ENCODE measurements at regions not wholly inside any gene's neighbourhood (a gene's known extent, or its start where the extent isn't known, plus 50 kb on each side); places are given as distances from the start of the nearest gene placed in this dataset.

DNA sequence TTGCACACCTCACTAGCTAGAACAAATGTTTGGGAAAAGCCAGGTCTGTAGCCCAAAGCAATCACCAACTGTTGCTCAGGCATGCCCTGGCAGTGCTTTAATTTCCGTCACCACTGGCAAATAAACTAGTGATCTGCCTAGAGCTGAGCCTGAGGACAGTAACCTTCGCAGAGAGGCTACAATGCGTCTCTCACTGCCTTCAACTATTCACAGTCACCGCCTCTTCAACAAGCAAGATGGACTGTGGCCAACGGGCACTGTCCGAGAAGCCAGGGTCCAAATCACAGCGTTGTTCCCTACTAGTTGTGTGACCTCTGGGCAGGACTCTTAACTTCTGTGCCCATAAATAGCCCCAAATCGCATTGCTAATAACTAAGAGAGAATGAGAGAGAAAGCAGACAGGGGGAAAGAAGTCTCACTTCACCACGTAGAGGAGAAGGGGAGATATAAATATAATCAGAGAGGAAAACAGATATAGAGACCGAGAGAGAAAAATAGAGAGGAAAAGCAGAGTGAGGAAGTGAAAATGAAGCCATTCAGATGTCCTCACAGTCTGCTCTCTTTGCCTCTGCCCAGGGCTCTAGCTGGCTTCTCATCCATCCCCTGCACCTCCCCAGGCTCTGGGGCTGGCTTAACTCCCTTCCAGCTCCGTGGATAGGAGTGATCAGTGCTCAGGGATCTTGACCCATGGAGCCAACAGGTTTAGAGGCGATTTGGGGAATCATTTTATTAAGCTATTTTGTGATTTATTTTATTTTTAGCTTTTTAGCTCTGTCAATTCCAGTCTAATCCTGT, 157.9 kb downstream of the ZDHHC21 start:
- H3K4me3 ChIP-seq (ENCODE audit: low read depth, low read length): no peak overlapping the region
- TF ChIP-seq, protein P1, sequence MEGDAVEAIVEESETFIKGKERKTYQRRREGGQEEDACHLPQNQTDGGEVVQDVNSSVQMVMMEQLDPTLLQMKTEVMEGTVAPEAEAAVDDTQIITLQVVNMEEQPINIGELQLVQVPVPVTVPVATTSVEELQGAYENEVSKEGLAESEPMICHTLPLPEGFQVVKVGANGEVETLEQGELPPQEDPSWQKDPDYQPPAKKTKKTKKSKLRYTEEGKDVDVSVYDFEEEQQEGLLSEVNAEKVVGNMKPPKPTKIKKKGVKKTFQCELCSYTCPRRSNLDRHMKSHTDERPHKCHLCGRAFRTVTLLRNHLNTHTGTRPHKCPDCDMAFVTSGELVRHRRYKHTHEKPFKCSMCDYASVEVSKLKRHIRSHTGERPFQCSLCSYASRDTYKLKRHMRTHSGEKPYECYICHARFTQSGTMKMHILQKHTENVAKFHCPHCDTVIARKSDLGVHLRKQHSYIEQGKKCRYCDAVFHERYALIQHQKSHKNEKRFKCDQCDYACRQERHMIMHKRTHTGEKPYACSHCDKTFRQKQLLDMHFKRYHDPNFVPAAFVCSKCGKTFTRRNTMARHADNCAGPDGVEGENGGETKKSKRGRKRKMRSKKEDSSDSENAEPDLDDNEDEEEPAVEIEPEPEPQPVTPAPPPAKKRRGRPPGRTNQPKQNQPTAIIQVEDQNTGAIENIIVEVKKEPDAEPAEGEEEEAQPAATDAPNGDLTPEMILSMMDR (IDR thresholded peaks at IDR 0.05; ENCODE audit: low read depth, low read length, missing control alignments): no peak
- no peak for DNase-seq (ENCODE audit: low read depth)

DNA sequence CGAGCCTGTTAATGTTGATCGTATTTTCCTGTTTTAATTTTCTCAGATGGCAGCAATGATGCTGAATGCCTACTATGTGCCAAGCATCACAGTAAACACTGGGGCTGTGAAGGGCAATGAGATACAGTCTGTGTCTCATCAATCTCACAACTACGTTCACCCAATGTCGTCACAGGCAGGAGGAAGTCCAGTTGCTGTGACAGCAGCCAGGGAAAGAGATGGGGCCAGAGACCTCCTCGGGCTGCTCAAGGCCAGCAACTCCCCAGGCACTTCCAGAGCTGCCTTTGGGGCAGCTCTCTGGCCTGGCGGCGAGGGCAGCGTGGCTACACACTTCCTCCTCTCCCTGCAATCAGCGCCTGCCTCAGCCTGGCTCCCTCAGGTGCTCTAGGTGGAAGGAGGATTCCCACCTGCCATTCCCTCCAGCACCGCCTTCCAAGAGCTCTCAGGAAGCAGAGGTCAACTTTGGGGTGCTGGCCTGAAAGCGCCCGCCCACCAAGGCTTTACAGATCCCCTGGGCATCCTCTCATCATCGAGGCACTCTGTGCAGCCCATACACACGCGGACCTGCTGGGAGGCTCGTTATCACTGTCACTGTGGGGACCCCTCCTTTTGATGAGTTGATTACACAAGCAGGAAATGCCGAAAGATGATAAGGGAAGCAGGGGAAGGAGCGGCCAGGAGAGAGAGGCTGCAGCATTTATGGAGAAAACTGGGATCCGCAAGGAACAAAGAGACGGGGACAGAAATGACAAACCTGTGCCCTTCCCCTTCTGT, 159.2 kb downstream of the ZDHHC21 start:
- no peak overlapping the region for H3K4me3 ChIP-seq (ENCODE audit: low read depth, low read length)
- TF ChIP-seq, protein P1 (IDR thresholded peaks at IDR 0.05; ENCODE audit: low read depth, low read length, missing control alignments): no peak
- DNase-seq (ENCODE audit: low read depth): no peak

DNA sequence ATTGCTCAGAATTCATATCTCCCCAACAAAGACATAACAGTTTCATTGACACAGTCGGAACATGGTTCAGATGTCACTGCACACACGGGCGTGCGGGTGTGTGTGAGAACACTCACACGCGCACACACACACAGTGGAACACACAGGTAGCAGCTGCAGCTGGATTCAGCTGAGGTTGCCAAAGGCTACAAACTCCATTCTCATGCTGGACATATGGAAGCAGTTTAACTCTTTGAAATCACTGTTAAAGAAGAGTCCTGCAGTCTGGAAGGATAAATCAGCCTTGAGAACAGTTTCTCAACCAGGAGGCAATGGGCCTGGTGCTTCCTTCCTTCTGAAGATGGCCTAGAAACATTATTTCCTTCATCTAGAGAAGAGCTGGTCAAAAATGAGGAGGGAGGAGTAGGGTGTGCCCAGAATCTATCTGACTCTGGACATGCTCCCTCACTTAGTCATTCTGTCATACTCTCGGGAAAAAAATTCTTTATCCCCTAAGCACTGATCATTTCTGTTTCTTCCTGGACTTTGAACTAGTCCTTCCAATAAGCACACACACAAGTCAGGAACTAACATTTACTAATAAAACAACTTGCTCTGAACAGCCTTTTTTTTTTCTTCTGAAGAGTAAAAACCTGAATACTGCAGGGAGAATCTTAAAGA, 160.6 kb downstream of the ZDHHC21 start:
- H3K4me3 ChIP-seq (ENCODE audit: low read depth, low read length): no peak overlapping the region
- no peak for DNase-seq (ENCODE audit: low read depth)
- TF ChIP-seq, protein P1 (IDR thresholded peaks at IDR 0.05; ENCODE audit: low read depth, low read length, missing control alignments): no peak

DNA sequence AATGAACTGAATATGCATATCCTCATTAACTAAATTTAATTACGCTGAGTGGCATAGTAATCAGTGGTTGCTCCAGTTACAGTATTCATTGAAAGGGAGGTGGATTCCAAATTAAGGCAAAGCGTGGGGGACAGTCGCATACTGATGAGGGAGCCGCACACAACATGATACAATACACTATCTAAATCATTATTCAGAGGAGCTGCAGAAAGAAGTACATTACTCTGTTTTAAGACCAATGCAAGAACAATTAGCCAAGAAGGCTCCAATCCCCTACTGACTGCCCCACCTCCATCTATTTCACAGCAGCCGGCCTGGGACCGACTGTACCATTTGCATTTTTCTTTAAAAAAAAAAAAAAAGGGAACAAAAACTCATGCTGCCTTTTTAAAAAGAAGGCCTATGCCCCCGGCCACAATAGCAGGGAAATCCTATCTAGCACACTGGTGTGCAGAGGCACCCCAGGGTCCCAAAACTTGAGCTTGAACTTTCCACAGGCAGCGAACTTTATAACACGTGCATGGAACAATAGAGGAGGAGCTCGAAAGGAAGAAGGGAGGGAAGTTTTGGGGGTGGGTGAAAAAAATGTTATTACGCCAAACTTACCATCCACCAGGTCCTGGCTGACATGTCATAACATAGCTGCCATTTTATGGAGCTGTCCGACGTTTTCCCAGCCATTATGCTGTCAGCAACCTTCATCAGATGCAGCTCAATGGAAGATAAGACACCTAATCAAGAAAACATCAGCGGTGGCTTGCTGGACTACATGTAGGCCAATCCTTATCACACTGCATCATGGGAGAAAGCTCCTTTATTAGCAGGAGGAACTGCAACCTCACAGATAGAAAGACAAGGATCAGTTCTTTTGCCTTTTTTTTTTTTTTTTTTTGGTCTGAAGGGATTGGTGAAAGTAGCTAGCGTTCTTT, 161.6 kb downstream of the ZDHHC21 start:
- DNase-seq (ENCODE audit: low read depth): no peak
- TF ChIP-seq, protein P1 (IDR thresholded peaks at IDR 0.05; ENCODE audit: low read depth, low read length, missing control alignments): no peak
- no peak overlapping the region for H3K4me3 ChIP-seq (ENCODE audit: low read depth, low read length)

DNA sequence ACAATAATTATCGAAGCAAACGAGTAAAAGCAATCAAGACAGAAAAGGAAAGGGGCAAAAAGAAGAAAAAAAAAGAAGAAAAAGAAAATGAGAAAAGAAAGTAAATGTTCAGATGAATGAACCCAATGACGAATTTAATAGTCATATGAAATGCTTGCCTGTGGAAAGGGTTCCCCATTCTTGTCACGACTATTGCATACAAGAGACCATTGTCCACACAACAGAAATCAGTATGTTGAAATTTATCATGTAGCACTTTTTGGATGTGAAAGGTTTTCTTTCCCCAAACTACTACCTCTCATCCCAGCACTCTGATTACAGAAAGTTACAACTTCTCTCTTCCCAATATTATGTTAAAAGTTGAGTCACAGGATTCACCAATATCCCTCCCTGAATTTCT, 162.4 kb downstream of the ZDHHC21 start:
- DNase-seq (ENCODE audit: low read depth): no peak
- no peak overlapping the region for H3K4me3 ChIP-seq (ENCODE audit: low read depth, low read length)
- TF ChIP-seq, protein P1 (IDR thresholded peaks at IDR 0.05; ENCODE audit: low read depth, low read length, missing control alignments): no peak

DNA sequence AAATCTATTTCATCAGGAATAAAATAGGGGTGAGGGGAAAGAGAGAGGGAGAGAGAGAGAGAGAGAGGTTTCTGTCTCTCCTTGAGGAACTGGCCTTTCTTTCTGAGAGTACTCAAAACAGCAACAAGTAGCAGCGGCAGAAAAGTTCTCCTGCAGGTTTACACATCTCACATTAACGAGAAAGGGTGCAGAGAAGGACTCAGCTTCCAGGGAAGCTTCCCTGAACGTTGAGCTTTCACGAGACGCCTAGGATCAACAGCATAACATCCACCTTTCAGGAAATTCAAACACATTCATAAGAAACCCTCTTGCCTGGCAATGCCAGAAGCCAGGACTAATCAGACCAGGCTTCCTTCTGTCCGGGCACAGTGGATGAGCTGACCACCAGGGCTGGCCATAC, 162.9 kb downstream of the ZDHHC21 start:
- no peak overlapping the region for H3K4me3 ChIP-seq (ENCODE audit: low read depth, low read length)
- no peak for DNase-seq (ENCODE audit: low read depth)
- TF ChIP-seq, protein P1 (IDR thresholded peaks at IDR 0.05; ENCODE audit: low read depth, low read length, missing control alignments): no peak
